HK-2 (cell line): ENCODE measurements at regions not wholly inside any gene's neighbourhood (a gene's known extent, or its start where the extent isn't known, plus 50 kb on each side); places are given as distances from the start of the nearest gene placed in this dataset.
A peak's percentile ranks its signal among the peaks of the same experiment; 100 is the strongest.
"Not testable (repeated sequence)": the region's sequence is repeated elsewhere in the genome, so short reads cannot be mapped to it uniquely, and the experiment has no call there.

Experiments used
- DNase-seq: peaks from one replicate; pipeline ENCODE4 v3.0.0-alpha.2; 2018; ENCODE audit not compliant: unreplicated experiment

GRCh38 chr1:96178053-96178452 is 543.5 kb upstream of the PTBP2 start:
- no peak for DNase-seq

GRCh38 chr1:96183485-96183884 is 538.1 kb upstream of the PTBP2 start:
- no peak for DNase-seq

GRCh38 chr1:96183928-96184327 is 537.7 kb upstream of the PTBP2 start:
- DNase-seq, result no peak

GRCh38 chr1:96185181-96185580 is 536.4 kb upstream of the PTBP2 start:
- no peak for DNase-seq

- DNase-seq, result no peak
Measured at GRCh38 chr1:96187020-96187419, 534.6 kb upstream of the PTBP2 start.

- no peak for DNase-seq
Measured at GRCh38 chr1:96191165-96191564, 530.4 kb upstream of the PTBP2 start.

GRCh38 chr1:96206451-96206850 is 515.1 kb upstream of the PTBP2 start:
- no peak for DNase-seq

- DNase-seq, result no peak
Measured at GRCh38 chr1:96207936-96208335, 513.6 kb upstream of the PTBP2 start.

- DNase-seq, result no peak
Measured at GRCh38 chr1:96208428-96208827, 513.2 kb upstream of the PTBP2 start.

GRCh38 chr1:96210054-96210453 is 511.5 kb upstream of the PTBP2 start:
- no peak for DNase-seq

- no peak for DNase-seq
Measured at GRCh38 chr1:96211202-96211601, 510.4 kb upstream of the PTBP2 start.

GRCh38 chr1:96214982-96215381 is 506.6 kb upstream of the PTBP2 start:
- DNase-seq, result no peak

GRCh38 chr1:96220651-96221050 is 500.9 kb upstream of the PTBP2 start:
- no peak for DNase-seq

GRCh38 chr1:96222701-96223100 is 498.9 kb upstream of the PTBP2 start:
- no peak for DNase-seq

GRCh38 chr1:96224229-96224628 is 497.4 kb upstream of the PTBP2 start:
- not testable (repeated sequence) for DNase-seq

- no peak for DNase-seq
Measured at GRCh38 chr1:96233422-96233821, 488.2 kb upstream of the PTBP2 start.

GRCh38 chr1:96234299-96234698 is 487.3 kb upstream of the PTBP2 start:
- peak; percentile 20 for DNase-seq

- no peak for DNase-seq
Measured at GRCh38 chr1:96236156-96236739, 485.3 kb upstream of the PTBP2 start.

- DNase-seq, result peak; percentile 20
Measured at GRCh38 chr1:96238426-96238825, 483.2 kb upstream of the PTBP2 start.

- DNase-seq, result no peak
Measured at GRCh38 chr1:96240438-96240837, 481.1 kb upstream of the PTBP2 start.

- no peak for DNase-seq
Measured at GRCh38 chr1:96253246-96254035, 468.1 kb upstream of the PTBP2 start.

GRCh38 chr1:96256130-96256790 is 465.3 kb upstream of the PTBP2 start:
- DNase-seq, result no peak

GRCh38 chr1:96259399-96259798 is 462.2 kb upstream of the PTBP2 start:
- no peak for DNase-seq
